Tibial artery (tissue), 4 donors: ENCODE measurements at regions not wholly inside any gene's neighbourhood (a gene's known extent, or its start where the extent isn't known, plus 50 kb on each side); places are given as distances from the start of the nearest gene placed in this dataset.

ENCODE experiments used
- DNase-seq, 2 donors: peaks; one replicate each; pipeline ENCODE4 v3.0.0-alpha.2; 2019
- H3K27ac ChIP-seq, 2 donors: fragments of 200-600 bp; sonication (generic) in 1 of 2; 1 replicate in 1 of 2; 2 replicates in 1 of 2; pipeline ENCODE4 v1.5.1; 2018 to 2019; ENCODE audit warnings: mild to moderate bottlenecking in 1 of 2
- H3K27me3 ChIP-seq, 2 donors: fragments of 200-600 bp; sonication (generic) in 1 of 2; one replicate each; pipeline versions ENCODE4 v1.5.1 to v1.6.0; 2016 to 2019
- H3K36me3 ChIP-seq, 3 donors: fragments of 200-600 bp; sonication (generic) in 2 of 3; one replicate each; pipeline ENCODE4 v1.5.1; 2016 to 2019; ENCODE audit warnings: mild to moderate bottlenecking in 2 of 3
- H3K4me1 ChIP-seq, 4 donors: fragments of 200-600 bp; sonication (generic) in 2 of 4; 1 replicate in 3 of 4; 2 replicates in 1 of 4; pipeline ENCODE4 v1.5.1; 2016 to 2019
- H3K4me3 ChIP-seq, 2 donors: fragments of 200-600 bp; sonication (generic) in 1 of 2; 1 replicate in 1 of 2; 2 replicates in 1 of 2; pipeline ENCODE4 v1.5.1; 2018 to 2019; ENCODE audit warnings: mild to moderate bottlenecking in 2 of 2
- H3K9me3 ChIP-seq, 3 donors: fragments of 200-600 bp; sonication (generic) in 1 of 3; one replicate each; pipeline ENCODE4 v1.5.1; 2016 to 2019
- CTCF ChIP-seq, 2 experiments: fragments of 200-600 bp in 1 of 2; fragments of 450-650 bp in 1 of 2; IDR thresholded peaks; one replicate each; pipeline ENCODE4 v1.5.1; 2017 to 2019; ENCODE audit warnings: antibody characterized with exemption in 2 of 2, mild to moderate bottlenecking in 1 of 2, moderate library complexity in 1 of 2
- intact Hi-C: fragments of 100-400 bp; cut with DNase I; formaldehyde crosslinking; loops from one replicate; pipeline ENCODE4 v1.15.0; 2023; ENCODE audit warnings: low total_unique reads

- no peak overlapping the region for H3K4me3 ChIP-seq
- DNase-seq: no peak
- H3K27me3 ChIP-seq: no peaks in the 10 kb centered on the region
- peaks cover 0 to 10% (median 0%) of the 10 kb centered on the region in 3 donors for H3K9me3 ChIP-seq
- H3K27ac ChIP-seq: no peak overlapping the region
- intact Hi-C loops: no loop called here
- no peak for TF ChIP-seq CTCF (IDR thresholded peaks at IDR 0.05)
- H3K36me3 ChIP-seq: no peaks in the 10 kb centered on the region
- no peaks in the 10 kb centered on the region for H3K4me1 ChIP-seq
Measured at GRCh38 chr5:136501133-136501532, 135.8 kb upstream of the TRPC7 start.

GRCh38 chr5:136492587-136492986 lies 127.2 kb upstream of the TRPC7 start:
- Histone ChIP-seq H3K27ac (no peak overlapping the region), H3K4me3 (no peak overlapping the region), H3K4me1 (no peaks in the 10 kb centered on the region), H3K36me3 (no peaks in the 10 kb centered on the region), H3K27me3 (no peaks in the 10 kb centered on the region), H3K9me3 (no peaks in the 10 kb centered on the region)
- TF ChIP-seq CTCF (IDR thresholded peaks at IDR 0.05): no peak
- DNase-seq: no peak
- intact Hi-C loops: no loop called here

DNA sequence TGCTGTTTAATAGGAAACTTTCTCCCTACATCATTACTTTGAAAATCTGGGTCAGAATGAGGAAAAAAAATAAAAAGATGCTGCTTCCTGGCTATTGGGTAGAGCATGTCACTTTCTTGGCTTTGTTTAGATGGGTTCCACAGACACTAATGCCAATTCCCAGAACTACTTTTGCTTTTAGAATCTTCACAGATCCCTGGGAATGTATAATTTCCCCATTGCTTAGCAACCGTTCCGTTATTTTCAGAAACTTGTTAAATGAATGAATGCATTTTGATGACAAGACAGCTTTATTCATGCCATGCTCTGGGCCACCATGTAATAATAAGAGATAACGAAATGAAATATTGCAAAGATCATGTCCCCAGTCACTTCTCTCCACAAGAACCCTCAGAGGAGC lies 126.5 kb upstream of the TRPC7 start:
- no peak for DNase-seq
- Histone ChIP-seq H3K9me3 (no peaks in the 10 kb centered on the region), H3K4me3 (no peak overlapping the region), H3K36me3 (no peaks in the 10 kb centered on the region), H3K27me3 (no peaks in the 10 kb centered on the region), H3K27ac (no peak overlapping the region), H3K4me1 (no peaks in the 10 kb centered on the region)
- intact Hi-C loops: no loop called here
- no peak for TF ChIP-seq CTCF (IDR thresholded peaks at IDR 0.05)

- intact Hi-C loops: no loop called here
- Histone ChIP-seq H3K36me3 (no peaks in the 10 kb centered on the region), H3K4me3 (no peak overlapping the region), H3K4me1 (no peaks in the 10 kb centered on the region), H3K27ac (no peak overlapping the region), H3K9me3 (no peaks in the 10 kb centered on the region), H3K27me3 (no peaks in the 10 kb centered on the region)
- no peak for TF ChIP-seq CTCF (IDR thresholded peaks at IDR 0.05)
- no peak for DNase-seq
Measured at GRCh38 chr5:136484808-136485325, 119.5 kb upstream of the TRPC7 start.

DNA sequence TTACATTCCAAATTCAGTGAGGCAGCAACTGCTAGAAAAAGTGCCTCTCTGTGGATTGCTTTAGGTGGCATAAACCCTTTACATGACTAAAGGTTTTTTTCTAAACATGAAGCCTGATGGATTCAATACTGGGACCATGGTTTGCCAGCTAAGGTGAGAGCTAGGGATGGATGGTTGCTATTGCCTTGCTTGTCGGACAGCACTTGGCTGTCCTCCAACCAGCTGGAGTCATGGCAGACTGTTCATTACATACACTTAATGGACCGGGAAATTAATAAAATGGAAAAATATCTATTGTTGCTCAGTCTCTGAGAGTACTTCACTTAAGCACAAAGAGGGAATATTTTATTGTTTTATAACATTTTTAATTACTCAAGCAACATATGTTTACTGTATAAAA lies 116.9 kb upstream of the TRPC7 start:
- H3K27ac ChIP-seq: no peak overlapping the region
- intact Hi-C loops: no loop called here
- H3K9me3 ChIP-seq: no peaks in the 10 kb centered on the region
- H3K27me3 ChIP-seq: no peaks in the 10 kb centered on the region
- H3K4me3 ChIP-seq: no peak overlapping the region
- TF ChIP-seq CTCF (IDR thresholded peaks at IDR 0.05): no peak
- H3K36me3 ChIP-seq: no peaks in the 10 kb centered on the region
- H3K4me1 ChIP-seq: no peaks in the 10 kb centered on the region
- DNase-seq: no peak

DNA sequence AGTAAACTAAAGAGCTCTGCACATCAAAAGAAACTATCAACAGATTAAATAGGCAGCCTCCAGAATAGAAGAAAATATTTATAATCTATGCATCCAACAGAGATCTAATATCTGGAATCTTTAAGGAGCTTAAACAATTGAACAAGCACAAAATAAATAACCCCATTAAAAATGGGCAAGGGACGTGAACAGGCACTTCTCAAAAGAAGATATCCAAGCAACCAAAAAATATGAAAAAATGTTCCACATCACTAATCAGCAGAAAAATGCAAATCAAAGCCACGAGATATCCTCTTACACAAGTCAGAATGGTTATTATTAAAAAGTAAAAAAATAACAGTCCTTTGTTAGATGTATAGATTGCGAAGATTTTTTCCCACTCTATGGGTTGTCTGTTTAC lies 109.1 kb upstream of the TRPC7 start:
- intact Hi-C loops: no loop called here
- DNase-seq: no peak
- H3K4me3 ChIP-seq: no peak overlapping the region
- TF ChIP-seq CTCF (IDR thresholded peaks at IDR 0.05): no peak
- no peaks in the 10 kb centered on the region for H3K4me1 ChIP-seq
- no peaks in the 10 kb centered on the region for H3K36me3 ChIP-seq
- H3K9me3 ChIP-seq: no peaks in the 10 kb centered on the region
- no peak overlapping the region for H3K27ac ChIP-seq
- no peaks in the 10 kb centered on the region for H3K27me3 ChIP-seq
